Activated CD4-positive, CD25-positive, alpha-beta regulatory T cell (primary cell): ENCODE measurements at regions not wholly inside any gene's neighbourhood (a gene's known extent, or its start where the extent isn't known, plus 50 kb on each side); places are given as distances from the start of the nearest gene placed in this dataset.
"Not testable (repeated sequence)": the region's sequence is repeated elsewhere in the genome, so short reads cannot be mapped to it uniquely, and the experiment has no call there.

ENCODE experiments used
- DNase-seq, 4 experiments: peaks; one replicate each; lab custom pipeline; 2025; lab: John Stamatoyannopoulos, UW

DNA sequence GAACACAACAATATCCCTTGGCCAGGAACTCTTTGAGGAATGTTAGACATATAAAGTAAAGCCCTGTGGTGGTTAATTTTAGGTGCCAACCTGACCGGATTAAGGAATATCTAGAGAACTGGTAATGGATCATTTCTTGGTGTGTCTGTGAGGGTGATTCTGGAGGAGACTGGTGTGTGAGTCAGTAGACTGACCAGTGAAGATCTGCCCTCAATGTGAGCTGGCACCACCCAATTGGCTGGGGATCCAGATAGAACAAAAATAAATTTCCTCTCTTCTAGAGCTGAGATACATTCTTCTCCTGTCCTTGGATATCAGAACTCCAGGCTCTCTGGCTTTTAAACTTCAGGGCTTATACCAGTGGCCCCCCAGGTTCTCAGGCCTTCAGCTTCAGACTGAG, 56.2 kb upstream of the TNPO1 start:
- DNase-seq, result no peak

DNA sequence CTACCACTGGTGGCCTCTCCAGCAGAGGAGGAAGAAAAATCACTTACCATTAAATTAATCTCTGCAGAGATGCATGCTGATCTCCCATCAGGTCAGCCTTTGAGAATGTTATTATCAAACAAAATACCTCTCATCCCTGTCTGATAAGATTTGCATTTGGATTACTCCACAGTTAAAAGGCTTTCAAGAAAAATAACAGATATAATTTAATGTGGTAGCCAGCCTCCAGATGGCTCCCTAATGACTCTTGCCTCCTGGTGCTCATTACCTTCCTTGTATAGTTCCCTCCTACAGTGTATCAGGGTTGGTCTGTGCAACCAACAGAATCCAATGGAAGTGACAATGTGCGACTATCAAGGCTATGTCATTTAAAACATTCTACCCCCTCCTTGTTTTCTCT, 63.6 kb upstream of the TNPO1 start:
- DNase-seq, result no peak

DNA sequence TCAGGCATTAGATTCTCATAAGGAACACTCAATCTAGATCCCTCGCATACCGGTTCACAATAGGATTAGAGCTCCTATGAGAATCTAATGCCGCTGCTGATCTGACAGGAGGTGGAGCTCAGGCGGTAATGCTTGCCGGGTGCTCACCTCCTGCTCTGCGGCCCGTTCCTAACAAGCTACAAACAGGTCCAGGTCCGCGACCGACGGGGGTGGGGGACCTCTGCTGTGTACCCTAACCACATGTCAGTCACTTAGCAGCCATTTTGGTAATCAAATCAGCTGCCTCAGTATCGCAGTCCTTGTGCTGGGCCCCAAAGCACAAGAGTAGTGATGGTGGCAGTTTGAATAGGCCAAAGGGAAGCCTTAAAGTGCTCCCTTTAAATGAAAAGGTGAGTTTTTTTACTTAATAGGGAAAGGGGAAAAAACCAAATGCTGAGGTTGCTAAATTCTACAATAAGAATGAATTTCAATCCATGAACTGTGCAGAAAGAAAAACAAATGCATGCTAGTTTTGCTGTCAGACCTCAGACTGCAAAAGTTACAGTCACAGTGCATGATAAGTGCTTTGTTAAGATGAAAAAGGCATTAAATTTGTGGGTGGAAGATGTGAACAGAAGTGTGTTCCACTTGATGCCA, 67.0 kb upstream of the TNPO1 start:
- DNase-seq, result no peak

DNA sequence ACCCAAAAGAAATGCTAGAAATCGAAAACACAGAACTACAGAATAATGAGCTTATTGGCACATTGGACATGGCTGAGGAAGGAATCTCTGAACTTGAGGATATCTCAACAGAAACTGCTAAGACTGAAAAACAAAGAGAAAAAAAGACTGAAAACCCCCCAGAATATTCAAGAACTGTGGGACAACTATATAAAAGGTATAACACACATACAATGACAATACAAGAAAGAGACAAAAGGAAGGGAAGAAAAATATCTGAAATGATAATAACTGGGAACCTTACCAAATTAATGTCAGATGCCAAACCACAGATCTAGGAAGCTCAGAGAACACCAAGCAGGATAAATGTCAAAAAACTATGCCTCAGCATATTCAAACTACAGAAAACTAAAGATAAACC, 68.6 kb upstream of the TNPO1 start:
- DNase-seq, result no peak

DNA sequence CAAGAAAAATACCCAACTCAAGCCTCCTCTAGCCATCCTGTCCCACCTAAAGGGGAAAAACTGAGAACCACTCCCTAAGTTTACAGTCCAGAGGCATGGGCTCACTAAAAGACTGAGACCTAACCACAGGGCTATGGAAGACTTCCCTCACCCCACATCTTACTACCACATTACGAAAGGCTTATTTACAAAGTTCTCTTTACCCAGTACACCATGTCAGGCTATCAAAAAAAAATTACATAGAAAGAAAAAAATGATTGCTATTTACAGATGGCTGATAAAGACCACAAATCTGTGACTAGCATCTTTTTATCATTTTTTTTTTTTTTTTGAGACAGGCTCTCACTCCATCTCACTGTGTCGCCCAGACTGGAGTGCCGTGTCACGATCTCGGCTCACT, 69.7 kb upstream of the TNPO1 start:
- DNase-seq, result no peak

DNA sequence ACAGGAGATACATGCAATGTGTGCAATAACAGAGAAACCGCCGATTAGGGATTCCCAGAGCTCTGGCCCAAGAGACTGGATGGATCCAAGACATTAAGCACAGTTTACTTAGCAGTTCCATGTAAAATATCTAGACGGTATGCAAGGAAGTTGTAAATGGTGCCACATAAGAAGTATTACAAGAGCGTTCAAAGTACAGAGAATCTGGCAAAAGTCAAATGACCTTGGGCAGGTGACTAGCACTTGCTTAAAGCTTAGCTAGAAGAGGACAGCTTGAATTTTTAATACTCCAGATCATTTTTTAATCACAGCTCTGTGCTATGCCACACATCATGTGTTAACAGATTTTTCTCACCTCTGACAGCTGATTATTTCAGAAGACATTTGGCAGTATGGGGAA, 72.3 kb upstream of the TNPO1 start:
- no peak for DNase-seq

DNA sequence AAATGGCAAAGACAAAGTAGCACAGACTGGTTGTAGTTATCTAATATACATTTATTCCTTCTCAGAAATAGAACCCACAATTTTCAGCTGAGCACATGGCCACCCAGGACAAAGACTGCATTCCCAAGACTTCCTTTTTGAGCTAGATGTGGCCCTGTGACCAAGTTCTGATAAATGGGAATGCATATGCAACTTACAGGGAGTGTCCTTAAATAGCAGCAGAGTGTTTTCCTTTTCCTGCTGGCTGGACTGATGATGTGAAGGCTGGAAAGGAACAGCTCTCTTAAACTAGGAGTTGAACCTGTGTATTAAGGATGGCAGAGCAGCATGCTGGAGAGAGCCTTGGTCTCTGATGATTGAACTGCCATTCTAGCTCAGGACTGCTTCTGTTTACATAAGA, 74.7 kb upstream of the TNPO1 start:
- no peak for DNase-seq

DNA sequence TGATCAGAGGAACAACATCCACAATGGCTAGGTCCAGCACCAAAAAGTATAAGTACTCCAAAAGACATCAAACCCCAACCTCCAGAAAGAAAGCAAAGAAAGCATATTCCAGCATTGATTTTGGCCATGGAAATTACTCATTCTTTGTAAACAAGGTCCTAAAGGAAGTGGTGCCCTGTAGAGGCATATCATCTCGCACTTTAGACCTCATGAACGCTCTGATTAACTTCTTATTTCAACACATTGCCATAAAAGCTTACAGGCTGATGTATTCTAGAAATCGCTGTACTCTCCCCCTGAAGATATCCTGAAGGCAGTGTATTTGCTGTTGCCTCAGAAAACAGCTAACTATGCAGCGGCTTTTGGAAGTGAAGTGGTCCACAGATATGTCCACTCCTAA, 82.7 kb upstream of the TNPO1 start:
- DNase-seq, result no peak

DNA sequence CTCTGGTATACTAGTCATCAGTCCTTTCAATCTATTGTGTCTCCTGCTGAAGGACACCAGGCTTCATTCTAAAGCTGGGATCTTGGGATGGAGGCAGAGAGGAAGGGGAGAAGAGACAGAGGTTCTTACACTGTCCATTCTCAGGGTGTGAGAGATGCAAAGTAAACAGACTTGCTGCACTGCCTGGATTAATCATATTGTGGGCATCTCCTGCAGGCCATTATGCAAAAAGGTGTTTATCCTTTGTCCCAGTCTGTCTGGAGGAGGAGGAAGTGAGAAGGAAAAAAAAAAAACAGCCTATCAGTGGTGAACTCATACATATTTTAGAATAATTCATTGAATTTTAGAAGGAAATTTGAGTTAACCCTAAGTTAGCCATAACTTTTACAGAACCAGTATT, 92.9 kb upstream of the TNPO1 start:
- no peak for DNase-seq

DNA sequence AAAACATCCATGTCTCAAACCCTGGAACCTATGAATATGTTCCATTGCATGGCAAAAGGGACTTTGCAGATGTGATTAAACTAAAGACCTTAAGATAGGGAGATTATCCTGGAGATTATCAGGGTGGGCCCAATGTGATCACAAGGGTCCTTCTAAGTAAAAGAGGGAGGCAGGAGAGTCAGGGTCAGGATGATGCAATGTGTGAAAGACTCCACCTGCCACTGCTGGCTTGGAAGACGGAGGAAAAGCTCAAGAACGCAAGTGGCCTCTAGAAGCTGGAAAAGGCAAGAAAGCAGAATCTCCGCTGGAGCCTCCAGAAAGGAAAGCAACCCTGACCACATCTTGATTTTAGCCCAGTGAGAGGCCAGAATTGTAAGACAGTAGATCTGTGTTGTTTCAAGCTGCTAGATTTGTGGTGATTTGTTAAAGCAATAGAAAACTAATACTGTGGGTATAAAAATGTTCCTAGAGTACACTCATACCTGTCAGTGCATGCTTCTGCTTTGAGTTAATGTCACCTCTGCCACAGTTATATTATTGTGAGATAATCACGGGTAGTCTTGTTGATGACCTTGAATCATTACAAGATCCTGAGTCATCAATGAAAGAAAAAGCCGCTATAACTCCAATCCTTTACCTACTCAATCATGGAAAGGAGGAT, 93.5 kb upstream of the TNPO1 start:
- no peak for DNase-seq

DNA sequence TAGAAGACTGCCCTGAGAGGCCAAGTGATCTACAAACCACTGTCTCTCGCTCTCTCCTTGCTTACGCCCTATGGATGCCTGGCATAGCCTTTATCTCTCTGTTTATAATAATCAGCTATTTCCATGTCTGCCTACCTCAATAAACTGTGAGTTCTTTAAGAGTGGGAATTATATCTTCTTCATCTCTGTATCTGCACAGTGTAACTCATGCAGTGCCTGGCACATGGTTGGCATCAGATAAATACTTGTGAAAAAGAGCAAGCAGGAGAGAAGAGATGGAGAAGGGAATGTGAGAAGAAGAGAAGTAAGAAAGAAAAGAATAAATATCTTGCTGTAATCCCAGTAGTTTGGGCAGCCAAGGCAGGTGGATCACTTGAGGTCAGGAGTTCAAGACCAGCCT, 94.6 kb upstream of the TNPO1 start:
- DNase-seq, result no peak

DNA sequence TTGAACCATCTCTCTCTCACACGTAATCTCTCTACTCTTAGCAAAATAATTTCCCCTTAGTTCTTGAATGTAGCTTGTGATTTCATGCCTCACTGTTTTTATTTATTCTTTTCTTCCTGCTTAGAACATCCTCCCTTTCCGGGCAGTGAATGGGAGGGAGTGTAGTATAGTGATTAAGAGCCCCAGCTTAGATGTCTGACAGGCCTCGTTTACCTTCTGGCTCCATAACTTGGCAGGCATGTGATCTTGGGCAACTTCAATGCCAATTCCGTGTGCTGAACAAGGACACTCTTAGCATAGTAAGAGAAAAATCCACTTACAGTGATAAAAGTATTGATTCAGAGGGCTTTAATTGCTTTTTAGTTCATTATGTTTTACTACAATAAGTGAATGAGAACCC, 96.3 kb upstream of the TNPO1 start:
- DNase-seq, result no peak

DNA sequence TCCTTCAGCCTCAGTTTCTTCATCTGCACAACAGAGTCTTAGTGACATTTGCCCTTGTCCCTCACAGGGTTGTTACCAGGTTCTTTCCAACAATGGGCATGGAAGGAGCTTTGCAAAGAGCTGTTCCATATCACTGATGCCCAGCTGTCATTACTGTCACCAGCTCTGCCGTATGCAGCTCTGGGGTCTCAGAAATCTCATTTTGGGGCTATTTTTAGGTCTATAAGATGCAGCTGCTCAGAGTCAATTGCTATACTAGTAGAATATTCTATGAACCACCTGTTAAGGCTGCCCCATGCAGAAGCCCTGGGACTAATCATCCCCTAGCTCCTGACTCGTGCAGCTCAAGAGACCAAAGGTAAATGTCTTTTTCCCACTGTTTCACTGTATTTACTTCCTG, 105.1 kb upstream of the TNPO1 start:
- DNase-seq, result no peak

DNA sequence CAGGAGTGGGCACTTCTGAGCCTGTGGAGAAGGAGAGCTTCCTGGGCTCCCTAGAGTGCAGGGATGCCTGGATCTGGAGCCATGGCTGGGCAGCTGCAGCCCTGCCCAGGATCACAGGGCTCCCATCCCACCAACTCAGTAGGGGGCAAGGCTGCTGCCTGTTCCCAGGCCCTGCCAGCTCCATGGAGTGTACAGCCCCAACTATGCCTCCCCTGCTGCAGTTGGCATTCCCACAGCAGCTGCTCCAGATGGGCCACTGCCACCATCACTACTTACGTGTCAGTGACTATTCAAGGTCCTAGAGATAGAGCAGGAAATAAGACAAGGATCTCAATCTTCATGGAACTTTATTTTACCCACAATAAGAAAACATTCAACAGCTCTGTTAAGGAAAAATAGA, 107.1 kb upstream of the TNPO1 start:
- DNase-seq, result no peak

DNA sequence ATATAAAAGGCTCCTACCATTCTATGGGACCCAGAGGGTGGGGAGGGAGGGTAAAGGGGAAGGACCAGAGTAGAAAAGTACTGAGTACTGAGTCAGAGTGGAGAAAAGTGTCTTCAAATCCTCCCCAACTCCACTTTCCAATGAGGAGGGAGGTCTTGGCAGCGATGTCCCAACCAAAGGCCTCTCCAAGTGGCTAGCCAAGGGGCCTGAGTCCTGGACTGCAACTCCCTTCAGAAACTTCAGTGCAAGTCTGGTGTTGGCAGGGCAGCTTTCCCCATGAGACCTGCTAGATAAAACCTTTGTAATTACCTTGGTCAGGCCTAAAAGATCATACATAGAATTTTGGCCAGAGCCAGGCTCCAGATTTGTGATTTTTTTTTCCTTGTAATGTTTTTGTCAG, 111.3 kb upstream of the TNPO1 start:
- no peak for DNase-seq

DNA sequence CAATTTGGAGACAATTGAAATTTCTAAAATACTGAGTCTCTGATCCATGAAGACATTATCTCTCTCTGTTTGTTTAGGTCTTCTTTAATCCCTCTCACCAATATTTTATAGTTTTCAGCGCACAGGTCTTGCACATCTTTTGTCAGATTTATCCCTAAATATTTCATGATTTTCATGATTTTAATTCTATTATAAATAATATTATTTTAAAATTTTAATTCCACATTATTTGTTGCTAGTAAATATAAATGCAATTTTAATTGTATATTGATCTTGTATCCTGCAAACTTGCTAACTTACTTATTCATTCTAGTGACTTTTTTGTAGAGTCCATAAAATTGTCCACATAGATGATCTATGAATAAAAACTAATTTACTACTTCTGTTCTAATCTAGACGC, 112.6 kb upstream of the TNPO1 start:
- DNase-seq, result no peak

DNA sequence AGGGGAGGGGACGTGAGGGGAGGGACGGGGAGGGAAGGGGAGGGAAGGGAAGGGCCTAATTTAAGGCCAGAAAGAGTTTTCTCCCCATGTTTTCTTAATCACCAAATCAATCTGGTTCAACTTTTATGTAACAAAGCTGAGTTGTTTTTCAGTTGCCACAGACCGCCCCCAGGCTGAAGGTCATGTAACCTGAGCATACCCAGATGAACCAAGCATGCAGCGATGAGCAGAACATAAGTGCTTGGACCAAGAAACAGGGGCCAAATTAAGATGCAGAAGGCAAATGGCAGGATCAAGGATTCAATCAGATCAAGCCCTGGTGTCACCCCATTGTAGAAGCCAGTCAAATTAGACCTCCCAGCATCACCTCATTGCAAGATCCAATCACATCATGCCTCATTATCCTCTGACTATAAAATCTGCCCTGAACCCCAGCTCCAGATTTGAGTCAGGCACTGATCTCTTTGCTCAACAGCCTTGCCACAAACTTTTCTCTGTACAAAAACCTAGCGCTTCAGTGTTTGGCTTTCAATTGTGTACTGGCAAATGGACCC, 113.5 kb upstream of the TNPO1 start:
- no peak for DNase-seq

DNA sequence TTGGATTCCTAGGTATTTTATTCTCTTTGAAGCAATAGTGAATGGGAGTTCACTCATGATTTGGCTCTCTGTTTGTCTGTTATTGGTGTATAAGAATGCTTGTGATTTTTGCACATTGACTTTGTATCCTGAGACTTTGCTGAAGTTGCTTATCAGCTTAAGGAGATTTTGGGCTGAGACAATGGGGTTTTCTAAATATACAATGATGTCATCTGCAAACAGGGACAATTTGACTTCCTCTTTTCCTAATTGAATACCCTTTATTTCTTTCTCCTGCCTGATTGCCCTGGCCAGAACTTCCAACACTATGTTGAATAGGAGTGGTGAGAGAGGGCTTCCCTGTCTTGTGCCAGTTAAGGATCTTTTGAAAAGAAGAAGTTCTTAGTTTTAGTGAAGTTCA, 114.4 kb upstream of the TNPO1 start:
- not testable (repeated sequence) for DNase-seq

DNA sequence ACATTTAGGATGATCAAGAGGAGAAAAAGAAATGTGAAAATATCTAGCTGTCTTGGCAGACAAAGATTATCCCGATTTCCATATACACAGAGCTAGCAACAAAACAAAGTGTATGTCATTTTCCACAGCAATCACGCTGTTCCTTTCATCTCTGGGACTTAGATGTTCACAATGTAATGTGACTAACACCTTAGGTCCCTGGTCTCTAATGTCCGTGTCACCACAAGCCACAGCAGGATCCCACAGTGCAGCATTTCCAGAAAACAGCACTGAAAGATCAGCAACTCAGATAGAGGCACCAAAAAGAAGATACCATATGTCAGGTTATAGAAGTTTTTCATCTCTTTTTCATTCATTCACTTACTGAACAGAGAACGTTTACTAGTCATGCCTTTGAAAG, 118.0 kb upstream of the TNPO1 start:
- no peak for DNase-seq

DNA sequence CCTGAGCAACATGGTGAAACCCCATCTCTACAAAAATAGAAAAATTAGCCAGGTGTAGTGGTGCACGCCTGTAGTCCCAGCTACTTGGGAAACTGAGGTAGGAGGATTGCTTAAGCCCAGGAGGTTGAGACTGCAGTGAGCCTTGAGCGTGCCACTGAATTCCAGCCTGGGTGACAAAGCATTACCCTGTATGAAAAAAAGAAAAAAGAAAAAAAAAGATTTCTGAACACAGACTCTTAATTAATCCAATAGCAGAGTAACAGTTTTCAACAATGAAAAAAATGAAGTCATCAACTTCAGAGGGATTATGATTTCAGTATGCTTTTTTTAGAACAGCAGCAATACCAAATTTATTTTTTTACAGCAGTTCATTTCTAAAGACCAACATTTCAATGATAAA, 118.8 kb upstream of the TNPO1 start:
- no peak for DNase-seq

DNA sequence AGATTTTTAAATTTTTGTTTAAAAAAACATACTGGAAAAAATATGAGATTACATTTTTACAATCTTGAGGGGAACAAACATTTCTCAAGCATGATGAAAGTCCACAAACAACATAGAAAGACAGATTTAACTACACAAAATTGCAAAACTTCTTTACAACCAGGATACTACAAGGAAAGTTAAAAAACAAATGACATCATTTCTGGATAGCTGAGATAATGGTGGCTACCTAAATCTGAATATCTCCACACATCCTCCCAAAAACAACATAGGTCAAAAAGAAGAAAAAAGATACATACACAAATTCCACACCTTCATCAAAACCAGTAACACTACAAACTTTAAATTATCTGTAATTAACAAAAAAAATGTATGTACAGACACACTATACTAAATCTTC, 120.8 kb upstream of the TNPO1 start:
- DNase-seq, result no peak

DNA sequence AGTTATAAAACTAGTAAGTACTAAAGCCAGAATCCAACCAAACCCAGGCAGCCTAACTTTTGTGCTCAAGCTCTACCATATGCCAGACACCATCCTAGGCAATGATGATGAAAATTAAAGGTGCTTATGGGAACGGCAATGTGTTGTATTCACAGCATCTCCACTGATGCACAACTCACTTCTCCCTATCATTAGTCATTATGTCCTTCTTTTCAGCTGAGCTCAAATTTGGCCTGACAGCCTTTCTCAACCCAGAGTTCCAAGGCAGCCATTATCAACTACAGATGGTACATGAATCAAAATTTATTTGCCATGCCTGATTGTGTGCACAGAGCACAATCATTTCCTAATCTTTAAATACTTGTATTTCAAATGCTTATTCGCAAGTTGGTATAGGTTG, 121.6 kb upstream of the TNPO1 start:
- DNase-seq, result no peak

DNA sequence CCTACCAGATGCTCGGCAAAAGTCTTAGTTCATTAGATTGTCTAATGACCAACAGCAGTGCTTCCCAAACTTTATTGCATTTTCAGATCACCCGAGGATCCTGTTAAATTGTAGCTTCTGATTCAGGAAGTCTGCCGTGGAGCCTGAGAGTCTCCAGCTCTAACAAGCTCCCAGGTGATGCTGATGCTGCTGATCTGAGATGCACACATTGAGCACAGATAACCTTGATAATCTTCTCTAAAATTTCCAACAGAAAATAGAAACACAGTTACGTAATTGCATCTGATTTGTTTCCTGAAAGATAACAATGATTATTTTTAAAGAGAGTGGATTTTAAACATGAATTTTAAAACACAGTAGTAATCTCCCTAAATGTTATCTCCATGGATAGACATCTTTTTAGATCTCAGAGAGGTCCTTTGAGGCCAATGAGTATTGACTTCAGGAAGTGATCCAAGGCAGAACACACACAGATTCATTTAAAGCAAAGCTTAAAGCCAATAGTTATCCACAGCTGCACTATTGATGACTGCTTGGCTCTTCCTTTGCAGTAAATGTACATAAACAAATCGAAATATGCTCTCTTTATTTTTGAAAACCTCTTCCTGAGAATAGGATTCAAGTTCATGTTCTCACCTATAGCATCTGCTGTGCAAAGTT, 122.8 kb upstream of the TNPO1 start:
- no peak for DNase-seq
